H9 (cell line): ENCODE measurements at regions not wholly inside any gene's neighbourhood (a gene's known extent, or its start where the extent isn't known, plus 50 kb on each side); places are given as distances from the start of the nearest gene placed in this dataset.

Experiments
- DNase-seq: peaks from one replicate; pipeline ENCODE4 v3.0.0-alpha.2; 2017
- H2AFZ ChIP-seq: one replicate; pipeline ENCODE4 v1.6.1; 2013; ENCODE audit warnings: mild to moderate bottlenecking, low read length, control low read depth, moderate library complexity
- H2AK5ac ChIP-seq: 2 replicates; pipeline ENCODE4 v1.6.1; 2013; ENCODE audit warnings: low read length, control low read depth, mixed read lengths; ENCODE audit not compliant: insufficient read length
- H2BK120ac ChIP-seq: one replicate; pipeline ENCODE4 v1.6.1; 2013; ENCODE audit warnings: low read depth, mild to moderate bottlenecking, low read length, control low read depth, inconsistent platforms; ENCODE audit not compliant: poor library complexity, severe bottlenecking
- H2BK12ac ChIP-seq: 2 replicates; pipeline ENCODE4 v1.6.1; 2013; ENCODE audit warnings: low read length, control low read depth, mixed read lengths, low read depth; ENCODE audit not compliant: insufficient read length
- H2BK15ac ChIP-seq: 2 replicates; pipeline ENCODE4 v1.6.1; 2013; ENCODE audit warnings: low read depth, low read length, control low read depth
- H2BK20ac ChIP-seq: one replicate; pipeline ENCODE4 v1.6.1; 2013; ENCODE audit warnings: low read depth, mild to moderate bottlenecking, low read length, control low read depth, inconsistent platforms; ENCODE audit not compliant: poor library complexity, severe bottlenecking
- H2BK5ac ChIP-seq: 2 replicates; pipeline ENCODE4 v1.6.1; 2013; ENCODE audit warnings: low read length, control low read depth, mixed read lengths; ENCODE audit not compliant: insufficient read length
- H3K14ac ChIP-seq: 2 replicates; pipeline ENCODE4 v1.6.1; 2013; ENCODE audit warnings: low read length, control low read depth; ENCODE audit not compliant: insufficient read depth
- H3K18ac ChIP-seq: 2 replicates; pipeline ENCODE4 v1.6.1; 2013; ENCODE audit warnings: low read depth, mild to moderate bottlenecking, mixed read lengths, low read length, control low read depth; ENCODE audit not compliant: insufficient read length
- H3K23ac ChIP-seq: 2 replicates; pipeline ENCODE4 v1.6.1; 2013; ENCODE audit warnings: low read length, control low read depth, mixed read lengths, low read depth; ENCODE audit not compliant: insufficient read length
- H3K23me2 ChIP-seq: 2 replicates; pipeline ENCODE4 v1.6.1; 2013; ENCODE audit warnings: low read depth, mild to moderate bottlenecking, mixed read lengths, low read length, control low read depth; ENCODE audit not compliant: insufficient read length, poor library complexity, severe bottlenecking
- H3K27ac ChIP-seq: 2 replicates; pipeline ENCODE4 v1.5.1; 2013; ENCODE audit warnings: low read length, control low read depth, mixed read lengths, low read depth; ENCODE audit not compliant: insufficient read length
- H3K27me3 ChIP-seq: 2 replicates; pipeline ENCODE4 v1.6.1; 2013; ENCODE audit warnings: low read length, control low read depth, inconsistent platforms; ENCODE audit not compliant: insufficient read depth
- H3K4ac ChIP-seq: 2 replicates; pipeline ENCODE4 v1.6.1; 2013; ENCODE audit warnings: low read depth, mild to moderate bottlenecking, control low read depth, inconsistent platforms, low read length, moderate library complexity
- H3K4me1 ChIP-seq: 2 replicates; pipeline ENCODE4 v1.6.1; 2013; ENCODE audit warnings: low read length, control low read depth, inconsistent platforms; ENCODE audit not compliant: insufficient read depth
- H3K4me2 ChIP-seq: 2 replicates; pipeline ENCODE4 v1.6.1; 2013; ENCODE audit warnings: low read length, control low read depth, mixed read lengths; ENCODE audit not compliant: insufficient read length, insufficient read depth
- H3K56ac ChIP-seq: 2 replicates; pipeline ENCODE4 v1.6.1; 2013; ENCODE audit warnings: low read depth, mild to moderate bottlenecking, mixed read lengths, low read length, control low read depth; ENCODE audit not compliant: insufficient read length
- H3K79me1 ChIP-seq: 2 replicates; pipeline ENCODE4 v1.6.1; 2013; ENCODE audit warnings: low read depth, mild to moderate bottlenecking, moderate library complexity, low read length, control low read depth, inconsistent platforms; ENCODE audit not compliant: insufficient read depth, poor library complexity, severe bottlenecking
- H3K79me2 ChIP-seq: 2 replicates; pipeline ENCODE4 v1.6.1; 2013; ENCODE audit warnings: low read length, control low read depth, inconsistent platforms; ENCODE audit not compliant: insufficient read depth
- H3K9ac ChIP-seq: 2 replicates; pipeline ENCODE4 v1.6.1; 2013; ENCODE audit warnings: low read length, control low read depth, mixed read lengths; ENCODE audit not compliant: insufficient read length; ENCODE audit errors: extremely low read depth
- H3K9me3 ChIP-seq: one replicate; pipeline ENCODE4 v1.6.1; 2013; ENCODE audit warnings: low read depth, low read length, inconsistent platforms; ENCODE audit not compliant: control insufficient read depth
- H3T11ph ChIP-seq: one replicate; pipeline ENCODE4 v1.6.1; 2013; ENCODE audit warnings: mild to moderate bottlenecking, low read length, control low read depth, inconsistent platforms
- H4K20me1 ChIP-seq: one replicate; pipeline ENCODE4 v1.6.1; 2013; ENCODE audit not compliant: control insufficient read depth, insufficient read length, insufficient read depth
- H4K5ac ChIP-seq: 2 replicates; pipeline ENCODE4 v1.6.1; 2013; ENCODE audit warnings: low read depth, mild to moderate bottlenecking, mixed read lengths, low read length, control low read depth; ENCODE audit not compliant: insufficient read length
- H4K8ac ChIP-seq: replicated peaks from 2 replicates; pipeline ENCODE4 v1.6.1; 2013; ENCODE audit warnings: low read length, control low read depth, mixed read lengths, low read depth; ENCODE audit not compliant: insufficient read length
- H4K91ac ChIP-seq: 2 replicates; pipeline ENCODE4 v1.6.1; 2013; ENCODE audit warnings: low read depth, mild to moderate bottlenecking, moderate library complexity, mixed read lengths, low read length, control low read depth; ENCODE audit not compliant: insufficient read length
- H3K27ac Mint-ChIP-seq, 3 experiments: 2 replicates in 2 of 3; 3 replicates in 1 of 3; pipeline ENCODE4 v1.8.0; 2020 to 2021; ENCODE audit warnings: mixed read lengths in 3 of 3, mild to moderate bottlenecking in 1 of 3, moderate library complexity in 1 of 3
- H3K27me3 Mint-ChIP-seq: 2 replicates; pipeline ENCODE4 v1.8.0; 2021; ENCODE audit warnings: low read depth, mild to moderate bottlenecking, moderate library complexity, mixed read lengths
- H3K36me3 Mint-ChIP-seq, 3 experiments: 2 replicates in 2 of 3; 3 replicates in 1 of 3; pipeline ENCODE4 v1.8.0; 2020 to 2021; ENCODE audit warnings: low read depth in 3 of 3, mixed read lengths in 3 of 3; ENCODE audit not compliant: insufficient read depth in 1 of 3
- H3K4me1 Mint-ChIP-seq, 2 experiments: 2 replicates each; pipeline ENCODE4 v1.8.0; 2020; ENCODE audit warnings: mixed read lengths in 2 of 2
- H3K4me3 Mint-ChIP-seq, 2 experiments: 2 replicates in 1 of 2; 3 replicates in 1 of 2; pipeline ENCODE4 v1.8.0; 2020 to 2021; ENCODE audit warnings: mild to moderate bottlenecking in 2 of 2, mixed read lengths in 2 of 2, moderate library complexity in 1 of 2
- H3K9me3 Mint-ChIP-seq, 2 experiments: 2 replicates in 1 of 2; 3 replicates in 1 of 2; pipeline ENCODE4 v1.8.0; 2020; ENCODE audit warnings: mild to moderate bottlenecking in 2 of 2, mixed read lengths in 2 of 2, moderate library complexity in 1 of 2
- TF ChIP-seq, protein P1 (sequence below): fragments of 200-600 bp; sonication (generic); conservative IDR thresholded peaks from 3 replicates; pipeline ENCODE4 v1.8.0; 2021; ENCODE audit warnings: antibody characterized with exemption, mild to moderate bottlenecking

DNA sequence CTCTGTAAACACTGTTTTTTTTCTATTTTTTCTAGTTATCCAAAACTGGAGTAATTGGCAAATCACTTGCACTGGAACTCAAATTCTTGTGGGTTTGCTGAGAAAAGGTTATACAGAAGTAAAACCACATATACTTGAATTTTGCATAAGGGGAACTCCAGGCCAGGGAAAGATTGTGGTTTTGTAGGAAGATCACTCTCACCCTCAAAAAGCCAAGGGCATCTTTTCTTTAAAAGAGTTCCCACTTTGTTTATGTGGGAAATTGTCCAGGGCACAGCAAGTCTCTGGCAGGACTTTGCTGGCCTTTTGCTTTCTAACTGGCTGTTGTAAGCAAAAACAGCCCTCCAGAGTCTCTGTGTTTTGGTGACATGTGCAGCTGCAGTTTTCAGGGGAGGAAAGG is 340.3 kb upstream of the RBMS3 start:
- Histone ChIP-seq H3K79me1 (no peaks in the 10 kb centered on the region), H3K4me1 (no peaks in the 10 kb centered on the region), H3K27ac (no peak overlapping the region), H3K4ac (no peak overlapping the region), H3T11ph (no peak overlapping the region), H2AK5ac (no peak overlapping the region), H3K23ac (no peak overlapping the region), H3K9ac (no peak overlapping the region), H2BK12ac (no peak overlapping the region), H3K14ac (no peak overlapping the region), H2BK15ac (no peak overlapping the region), H2AFZ (no peak overlapping the region), H2BK120ac (no peak overlapping the region), H3K9me3 (no peaks in the 10 kb centered on the region), H3K23me2 (no peaks in the 10 kb centered on the region), H3K4me2 (no peak overlapping the region), H2BK20ac (no peak overlapping the region), H3K79me2 (no peaks in the 10 kb centered on the region), H2BK5ac (no peak overlapping the region), H3K27me3 (no peaks in the 10 kb centered on the region), H4K5ac (no peak overlapping the region), H4K20me1 (no peaks in the 10 kb centered on the region), H3K18ac (no peak overlapping the region), H3K56ac (no peak overlapping the region), H4K91ac (no peak overlapping the region), H4K8ac (no peak overlapping the region)
- no peaks in the 10 kb centered on the region; a peak in 1 of 5 replicates for H3K9me3 Mint-ChIP-seq
- TF ChIP-seq, protein P1, sequence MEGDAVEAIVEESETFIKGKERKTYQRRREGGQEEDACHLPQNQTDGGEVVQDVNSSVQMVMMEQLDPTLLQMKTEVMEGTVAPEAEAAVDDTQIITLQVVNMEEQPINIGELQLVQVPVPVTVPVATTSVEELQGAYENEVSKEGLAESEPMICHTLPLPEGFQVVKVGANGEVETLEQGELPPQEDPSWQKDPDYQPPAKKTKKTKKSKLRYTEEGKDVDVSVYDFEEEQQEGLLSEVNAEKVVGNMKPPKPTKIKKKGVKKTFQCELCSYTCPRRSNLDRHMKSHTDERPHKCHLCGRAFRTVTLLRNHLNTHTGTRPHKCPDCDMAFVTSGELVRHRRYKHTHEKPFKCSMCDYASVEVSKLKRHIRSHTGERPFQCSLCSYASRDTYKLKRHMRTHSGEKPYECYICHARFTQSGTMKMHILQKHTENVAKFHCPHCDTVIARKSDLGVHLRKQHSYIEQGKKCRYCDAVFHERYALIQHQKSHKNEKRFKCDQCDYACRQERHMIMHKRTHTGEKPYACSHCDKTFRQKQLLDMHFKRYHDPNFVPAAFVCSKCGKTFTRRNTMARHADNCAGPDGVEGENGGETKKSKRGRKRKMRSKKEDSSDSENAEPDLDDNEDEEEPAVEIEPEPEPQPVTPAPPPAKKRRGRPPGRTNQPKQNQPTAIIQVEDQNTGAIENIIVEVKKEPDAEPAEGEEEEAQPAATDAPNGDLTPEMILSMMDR = no peak
- no peaks in the 10 kb centered on the region; a peak in 1 of 7 replicates for H3K36me3 Mint-ChIP-seq
- DNase-seq = no peak
- H3K4me3 Mint-ChIP-seq = no peak overlapping the region
- H3K27me3 Mint-ChIP-seq = no peaks in the 10 kb centered on the region
- H3K4me1 Mint-ChIP-seq = no peaks in the 10 kb centered on the region
- peak overlapping the region in 1 of 3 experiments; percentile 76; a peak in 1 of 7 replicates for H3K27ac Mint-ChIP-seq
